ENCODE measurements at regions not wholly inside any gene's neighbourhood (a gene's known extent, or its start where the extent isn't known, plus 50 kb on each side); places are given as distances from the start of the nearest gene placed in this dataset.

DNA sequence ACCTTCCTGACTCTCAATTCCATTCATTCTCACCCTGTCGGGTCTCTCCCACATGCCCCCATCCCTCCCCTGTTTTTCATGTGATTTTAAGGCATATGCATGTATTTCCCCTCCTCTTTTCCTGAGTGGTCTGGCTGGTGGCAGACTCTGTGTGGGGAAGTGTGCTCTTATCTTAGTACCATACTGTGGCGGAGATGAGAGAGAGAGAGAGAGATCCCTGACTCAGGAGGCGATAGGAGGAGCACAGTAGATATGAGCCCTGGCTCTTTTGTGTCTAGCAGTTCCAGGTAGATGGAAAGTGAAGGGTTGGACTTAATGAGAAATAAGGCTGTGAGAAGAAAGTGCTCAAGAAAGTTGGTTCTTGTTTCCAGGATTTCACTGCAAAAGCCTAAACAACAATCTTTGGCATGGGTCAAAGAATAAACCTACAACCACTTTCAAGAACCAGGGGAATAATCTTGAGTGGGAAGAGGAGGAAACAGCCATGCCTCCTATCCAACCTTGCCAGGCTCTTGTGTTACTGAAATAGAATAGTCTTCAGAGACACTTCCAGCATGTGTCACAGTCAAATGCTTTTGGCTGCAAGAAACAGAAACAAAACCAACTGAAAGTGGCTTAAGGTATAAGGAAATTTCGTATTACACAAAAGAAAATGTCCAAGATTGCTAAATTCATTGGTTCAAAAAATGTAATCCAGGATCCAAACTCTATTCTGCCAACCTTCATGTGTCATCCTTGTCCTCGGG is 123.8 kb upstream of the MYLIP start:
- no peak for TF ChIP-seq POLR2A (IDR thresholded peaks at IDR 0.05; ENCODE audit: low read length)
- no peak for TF ChIP-seq GATA1 (IDR thresholded peaks at IDR 0.05; ENCODE audit: low read depth, low read length)
